CD4-positive, alpha-beta T cell treated with Interleukin-17A for 4 hours (primary cell): ENCODE measurements at regions not wholly inside any gene's neighbourhood (a gene's known extent, or its start where the extent isn't known, plus 50 kb on each side); places are given as distances from the start of the nearest gene placed in this dataset.
"Not testable (repeated sequence)": the region's sequence is repeated elsewhere in the genome, so short reads cannot be mapped to it uniquely, and the experiment has no call there.

Source experiments
- DNase-seq: peaks from one replicate; pipeline ENCODE4 v3.0.0-alpha.2; 2020; ENCODE audit warnings: mixed read lengths

DNA sequence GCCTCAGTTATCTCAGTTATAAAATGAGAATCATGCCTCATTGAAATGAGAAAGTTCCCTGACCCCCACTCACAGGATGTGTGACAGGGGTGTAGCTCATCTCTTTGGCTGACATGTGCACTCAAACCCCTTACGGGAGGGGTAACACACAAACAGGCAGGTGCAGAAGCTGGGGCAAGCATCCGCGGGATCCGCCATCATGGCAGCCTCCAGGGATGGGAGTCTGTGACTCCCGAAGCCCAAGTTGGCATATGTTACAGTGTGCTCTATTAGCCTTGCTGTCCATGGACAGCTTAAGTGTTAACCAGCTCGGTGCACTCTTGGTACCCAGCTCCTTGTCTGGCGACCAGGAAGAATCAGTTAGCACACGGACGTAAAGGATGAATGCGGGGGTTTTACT lies 822.7 kb upstream of the SEMA6D start:
- DNase-seq, result no peak

GRCh38 chr15:46897266-46897665 lies 820.0 kb upstream of the SEMA6D start:
- no peak for DNase-seq

DNA sequence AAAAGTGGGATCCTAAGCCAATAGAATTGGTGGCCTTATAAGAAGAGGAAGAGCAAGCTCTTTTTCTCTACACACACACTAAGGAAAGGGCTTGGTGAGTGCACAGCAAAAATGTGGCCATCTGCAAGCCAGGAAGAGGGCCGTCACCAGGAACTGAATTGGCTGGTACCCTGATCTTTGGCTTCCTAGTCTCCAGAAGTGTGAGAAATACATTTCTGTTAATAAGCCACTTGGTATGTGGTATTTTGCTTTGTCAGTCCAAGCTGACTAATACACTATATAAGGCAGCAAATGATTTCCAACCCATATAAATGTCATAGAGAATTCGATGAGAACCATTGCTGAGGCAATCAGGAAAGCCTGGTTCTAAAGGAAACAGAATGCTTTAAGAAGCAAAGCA lies 816.3 kb upstream of the SEMA6D start:
- no peak for DNase-seq

- no peak for DNase-seq
Observed at GRCh38 chr15:46917721-46918252, 799.5 kb upstream of the SEMA6D start.

GRCh38 chr15:46918462-46919140 lies 798.7 kb upstream of the SEMA6D start:
- no peak for DNase-seq

DNA sequence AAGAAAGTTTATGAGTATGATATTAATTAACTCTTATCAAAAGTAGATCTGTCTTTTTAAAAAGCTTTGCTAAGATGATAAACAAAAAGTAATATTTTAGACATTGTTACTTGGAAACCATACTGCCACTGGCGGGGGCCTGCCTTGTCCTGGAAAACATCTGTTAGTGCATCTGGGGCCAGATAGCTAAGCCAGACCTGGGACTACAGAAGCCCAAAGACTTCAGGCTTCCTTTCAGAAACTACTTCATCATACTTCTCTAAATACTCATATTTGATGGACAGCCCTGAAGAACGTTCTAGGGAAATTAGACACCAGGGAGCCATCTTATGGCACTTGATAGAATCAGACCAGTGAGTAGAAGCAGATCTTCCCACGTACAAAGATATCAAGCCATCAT lies 795.4 kb upstream of the SEMA6D start:
- no peak for DNase-seq

- no peak for DNase-seq
Observed at GRCh38 chr15:46930426-46930825, 786.9 kb upstream of the SEMA6D start.

DNA sequence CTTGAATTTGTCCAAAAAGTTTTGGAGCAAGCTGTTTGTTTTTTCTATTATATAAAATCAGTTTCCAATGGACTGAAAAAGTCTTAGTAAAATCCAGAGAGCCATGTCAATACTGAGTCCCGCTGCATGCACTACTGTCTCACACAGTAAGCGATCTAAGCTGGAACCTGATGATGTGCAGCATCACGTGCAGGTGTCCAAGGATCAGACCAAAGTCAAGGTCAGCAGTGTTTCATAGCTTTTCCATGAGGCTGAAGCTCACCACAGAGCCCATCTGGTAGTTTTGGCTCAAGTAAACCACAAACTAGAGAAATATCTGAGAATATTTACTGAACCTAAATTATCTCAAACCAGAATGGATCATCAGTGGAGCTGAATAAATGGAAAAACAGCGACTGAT lies 784.0 kb upstream of the SEMA6D start:
- no peak for DNase-seq

DNA sequence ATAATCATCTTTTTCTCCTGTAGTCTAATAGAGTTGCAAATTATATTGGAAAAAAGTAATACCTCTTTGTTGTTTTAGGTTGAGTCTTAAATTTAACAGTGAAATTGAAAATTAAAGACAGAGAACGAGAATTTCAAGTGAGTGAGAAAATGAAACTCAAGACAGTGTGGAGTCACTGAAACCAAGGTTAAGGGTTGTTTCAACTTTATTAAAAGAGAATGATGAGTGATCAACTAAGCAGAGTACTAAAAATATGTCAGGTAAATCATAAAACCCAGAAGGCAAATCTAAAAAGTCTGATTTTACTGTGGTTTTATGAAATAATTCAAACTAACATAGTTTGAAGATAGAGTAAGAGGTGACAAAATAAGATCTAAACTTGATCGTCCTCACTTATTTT lies 782.5 kb upstream of the SEMA6D start:
- DNase-seq, result no peak

- no peak for DNase-seq
Observed at GRCh38 chr15:46938169-46938568, 779.1 kb upstream of the SEMA6D start.

GRCh38 chr15:46941241-46941640 lies 776.1 kb upstream of the SEMA6D start:
- no peak for DNase-seq

- no peak for DNase-seq
Observed at GRCh38 chr15:46946953-46947352, 770.4 kb upstream of the SEMA6D start.

- no peak for DNase-seq
Observed at GRCh38 chr15:46955576-46955975, 761.7 kb upstream of the SEMA6D start.

GRCh38 chr15:46956456-46956855 lies 760.8 kb upstream of the SEMA6D start:
- DNase-seq, result no peak

GRCh38 chr15:46956881-46957280 lies 760.4 kb upstream of the SEMA6D start:
- no peak for DNase-seq

DNA sequence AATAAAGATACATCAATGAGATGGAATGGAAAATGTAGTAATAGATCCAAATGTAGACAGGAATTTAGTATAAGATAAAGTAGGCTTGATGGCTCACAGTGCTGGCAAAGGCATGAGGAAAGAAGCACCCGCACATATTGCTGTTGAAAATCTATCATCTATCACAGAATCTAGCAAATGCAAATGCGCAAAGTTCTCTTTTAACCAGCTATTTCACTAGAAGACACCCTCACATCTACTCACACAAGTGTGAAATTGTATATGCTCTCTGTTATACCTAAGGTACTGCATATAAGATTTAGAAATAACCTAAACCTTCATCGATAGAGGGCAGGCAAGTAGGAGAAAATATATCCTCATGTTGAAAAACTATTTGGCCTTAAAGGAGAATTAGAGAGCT lies 756.7 kb upstream of the SEMA6D start:
- DNase-seq, result no peak

DNA sequence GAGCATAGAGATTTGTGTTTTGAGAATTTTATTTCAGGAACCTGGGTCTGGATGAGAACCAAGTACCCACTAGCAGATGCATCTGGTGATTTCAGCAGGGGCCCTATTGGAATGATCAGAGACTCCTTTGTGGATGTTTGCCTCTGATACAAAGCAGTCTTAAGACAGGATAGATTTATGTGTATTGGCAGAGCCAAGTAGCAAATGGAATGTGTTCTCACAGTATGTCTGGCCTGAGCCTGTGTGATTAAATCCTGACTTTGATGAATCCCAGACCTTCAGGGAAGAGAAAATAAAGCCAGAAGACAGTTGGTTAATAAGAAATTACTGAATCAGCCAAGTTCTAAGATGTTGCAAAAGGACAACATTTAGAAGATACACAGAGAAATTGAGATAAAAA lies 755.5 kb upstream of the SEMA6D start:
- DNase-seq, result no peak

- DNase-seq, result not testable (repeated sequence)
Observed at GRCh38 chr15:46988055-46988454, 729.2 kb upstream of the SEMA6D start.

DNA sequence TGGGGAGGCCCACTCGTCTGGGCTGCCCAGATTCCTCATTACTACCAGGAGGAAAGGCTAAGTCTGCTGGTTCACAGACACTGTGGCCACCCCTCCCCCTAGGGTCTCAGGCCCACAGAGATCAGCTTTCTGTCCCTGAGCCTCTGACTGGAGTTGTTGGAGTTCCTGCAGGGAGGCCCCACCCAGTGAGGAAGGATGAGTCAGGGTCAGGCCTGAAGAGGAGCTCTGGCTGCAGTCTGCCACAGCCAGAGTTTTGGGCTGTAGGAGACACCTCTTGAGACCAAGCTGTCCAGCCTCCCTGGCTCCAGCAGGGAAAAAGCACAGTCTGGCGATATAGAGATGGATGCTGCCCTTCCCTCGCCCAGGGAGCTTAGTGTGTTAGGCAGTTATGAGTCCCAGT lies 720.9 kb upstream of the SEMA6D start:
- DNase-seq, result no peak

- no peak for DNase-seq
Observed at GRCh38 chr15:46997501-46997900, 719.8 kb upstream of the SEMA6D start.

GRCh38 chr15:47003568-47003967 lies 713.7 kb upstream of the SEMA6D start:
- no peak for DNase-seq

- DNase-seq, result no peak
Observed at GRCh38 chr15:47013446-47013845, 703.9 kb upstream of the SEMA6D start.

DNA sequence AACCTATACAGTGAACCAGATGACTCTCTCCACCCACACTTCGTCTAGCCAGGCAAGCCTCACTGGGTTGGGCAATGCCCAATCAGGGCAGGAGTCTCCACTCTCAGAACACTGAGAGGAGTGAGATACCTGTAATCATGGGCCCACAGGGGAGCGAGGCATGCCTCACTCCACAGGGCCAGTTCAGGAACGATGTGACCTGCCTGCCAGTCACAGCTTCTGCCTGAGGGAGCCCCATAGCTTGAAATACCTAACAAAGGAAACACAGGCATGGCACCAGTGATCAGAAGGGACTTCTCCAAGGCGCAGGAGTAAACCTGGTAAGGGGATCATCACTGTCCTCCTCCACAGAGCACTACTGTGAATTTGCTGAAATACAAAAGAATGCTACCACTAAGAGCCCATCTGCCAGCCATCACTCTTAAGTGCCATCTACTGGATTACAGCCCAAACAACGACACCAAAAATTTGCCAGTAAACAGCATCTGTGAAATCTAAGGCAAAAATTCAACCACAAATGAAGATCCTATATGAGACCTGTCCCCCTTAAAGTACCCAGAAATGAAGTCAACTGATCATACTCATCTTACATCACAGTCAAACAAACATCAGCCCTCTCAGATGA lies 689.9 kb upstream of the SEMA6D start:
- no peak for DNase-seq

DNA sequence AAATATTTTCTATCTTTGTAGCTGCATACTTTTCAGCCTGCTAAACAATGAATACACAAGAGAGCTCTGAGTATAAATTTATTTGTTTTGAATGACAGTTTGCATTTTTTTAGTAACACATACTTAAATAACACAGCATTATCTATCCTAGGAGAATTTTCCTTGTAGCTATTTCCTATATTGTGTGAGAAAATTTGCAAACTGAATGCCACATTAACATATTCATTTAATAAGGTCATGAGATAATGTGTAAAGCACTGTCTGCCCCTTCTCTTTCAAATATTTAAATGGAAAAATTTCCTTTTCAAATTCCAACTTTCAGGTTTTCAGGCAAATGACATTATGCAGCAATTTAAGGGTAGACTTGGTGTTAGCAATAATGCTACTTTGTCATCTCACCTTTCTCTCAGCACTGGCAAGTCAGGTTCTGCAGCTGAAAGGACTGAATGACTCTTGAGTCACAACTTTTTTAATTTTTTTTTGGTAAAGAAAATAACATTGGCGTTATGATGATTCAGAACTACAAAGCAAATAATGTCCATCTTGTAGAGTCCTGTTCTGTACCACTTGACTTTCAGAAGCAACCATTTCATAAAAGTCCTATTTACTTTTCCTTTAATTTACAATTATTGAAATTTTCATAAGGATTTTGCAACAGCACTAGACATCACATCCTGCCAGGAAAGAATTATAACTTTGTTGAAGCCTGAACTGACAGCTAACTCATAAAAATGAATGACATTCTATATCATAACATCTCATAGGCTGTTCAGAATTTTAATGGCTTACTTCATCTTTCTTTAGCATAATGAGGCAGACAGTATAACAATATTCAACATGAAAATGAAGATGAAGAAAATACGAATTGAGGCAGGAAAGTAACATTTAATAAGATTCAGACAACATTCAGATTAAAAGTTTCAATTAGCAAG lies 681.6 kb upstream of the SEMA6D start:
- no peak for DNase-seq
